Vagina (tissue), 2 donors: ENCODE measurements at regions not wholly inside any gene's neighbourhood (a gene's known extent, or its start where the extent isn't known, plus 50 kb on each side); places are given as distances from the start of the nearest gene placed in this dataset.

Experiments
- CTCF ChIP-seq, 3 experiments: fragments of 450-650 bp in 2 of 3; fragments of 200-600 bp in 1 of 3; sonication (generic) in 1 of 3; IDR thresholded peaks; one replicate each; pipeline ENCODE4 v1.5.1; 2017 to 2019; ENCODE audit warnings: antibody characterized with exemption in 3 of 3, mild to moderate bottlenecking in 2 of 3, moderate library complexity in 2 of 3
- POLR2AphosphoS5 ChIP-seq, 2 donors: sonication (generic); formaldehyde crosslinking; IDR thresholded peaks; one replicate each; pipeline ENCODE4 v1.9.0; 2017; ENCODE audit warnings: antibody characterized with exemption in 2 of 2, mild to moderate bottlenecking in 2 of 2, low read depth in 1 of 2; ENCODE audit not compliant: insufficient read depth in 1 of 2

- TF ChIP-seq CTCF (IDR thresholded peaks at IDR 0.05), result no peak
- no peak for TF ChIP-seq POLR2AphosphoS5 (IDR thresholded peaks at IDR 0.05; ENCODE audit: insufficient read depth in 1 of 2, low read depth in 1 of 2)
Measured at GRCh38 chr3:1677576-1678156, 421.0 kb upstream of the CNTN4 start.
